Fibroblast of the aortic adventitia (primary cell): ENCODE measurements at regions not wholly inside any gene's neighbourhood (a gene's known extent, or its start where the extent isn't known, plus 50 kb on each side); places are given as distances from the start of the nearest gene placed in this dataset.
A peak's percentile ranks its signal among the peaks of the same experiment; 100 is the strongest.

Experiments used
- DNase-seq: peaks from one replicate; pipeline ENCODE4 v3.0.0-alpha.2; 2010; ENCODE audit warnings: low read depth
- H3K4me3 ChIP-seq: 2 replicates; pipeline ENCODE4 v1.5.1; 2011; ENCODE audit warnings: low read depth, mild to moderate bottlenecking, control low read depth, low read length, moderate library complexity
- TF ChIP-seq, protein P1 (sequence below): IDR thresholded peaks from 2 replicates; pipeline ENCODE4 v1.5.1; 2011; ENCODE audit warnings: mild to moderate bottlenecking, low read length, control low read depth, inconsistent platforms; ENCODE audit not compliant: insufficient read depth

DNA sequence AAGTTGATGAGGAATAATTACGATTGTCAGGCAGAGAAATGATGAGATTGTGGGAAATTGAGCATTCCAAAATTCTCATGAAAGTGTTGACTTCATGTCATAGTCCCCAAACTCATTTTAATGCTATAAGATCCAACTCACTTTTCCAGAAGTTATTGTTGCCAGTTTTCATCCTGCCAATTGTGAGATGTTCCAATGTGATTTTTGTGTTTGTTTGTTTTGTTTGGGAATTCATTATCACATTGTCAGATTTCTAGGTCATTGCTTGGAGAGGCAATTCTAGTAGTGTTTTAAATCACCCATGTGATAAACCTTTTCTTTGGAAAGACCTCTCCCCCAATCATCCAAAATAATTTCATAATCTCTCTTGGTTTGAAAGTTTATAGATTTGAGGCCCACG lies 86.0 kb upstream of the ACVR2A start:
- DNase-seq = no peak
- TF ChIP-seq, protein P1, sequence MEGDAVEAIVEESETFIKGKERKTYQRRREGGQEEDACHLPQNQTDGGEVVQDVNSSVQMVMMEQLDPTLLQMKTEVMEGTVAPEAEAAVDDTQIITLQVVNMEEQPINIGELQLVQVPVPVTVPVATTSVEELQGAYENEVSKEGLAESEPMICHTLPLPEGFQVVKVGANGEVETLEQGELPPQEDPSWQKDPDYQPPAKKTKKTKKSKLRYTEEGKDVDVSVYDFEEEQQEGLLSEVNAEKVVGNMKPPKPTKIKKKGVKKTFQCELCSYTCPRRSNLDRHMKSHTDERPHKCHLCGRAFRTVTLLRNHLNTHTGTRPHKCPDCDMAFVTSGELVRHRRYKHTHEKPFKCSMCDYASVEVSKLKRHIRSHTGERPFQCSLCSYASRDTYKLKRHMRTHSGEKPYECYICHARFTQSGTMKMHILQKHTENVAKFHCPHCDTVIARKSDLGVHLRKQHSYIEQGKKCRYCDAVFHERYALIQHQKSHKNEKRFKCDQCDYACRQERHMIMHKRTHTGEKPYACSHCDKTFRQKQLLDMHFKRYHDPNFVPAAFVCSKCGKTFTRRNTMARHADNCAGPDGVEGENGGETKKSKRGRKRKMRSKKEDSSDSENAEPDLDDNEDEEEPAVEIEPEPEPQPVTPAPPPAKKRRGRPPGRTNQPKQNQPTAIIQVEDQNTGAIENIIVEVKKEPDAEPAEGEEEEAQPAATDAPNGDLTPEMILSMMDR = no peak
- no peak overlapping the region for H3K4me3 ChIP-seq

DNA sequence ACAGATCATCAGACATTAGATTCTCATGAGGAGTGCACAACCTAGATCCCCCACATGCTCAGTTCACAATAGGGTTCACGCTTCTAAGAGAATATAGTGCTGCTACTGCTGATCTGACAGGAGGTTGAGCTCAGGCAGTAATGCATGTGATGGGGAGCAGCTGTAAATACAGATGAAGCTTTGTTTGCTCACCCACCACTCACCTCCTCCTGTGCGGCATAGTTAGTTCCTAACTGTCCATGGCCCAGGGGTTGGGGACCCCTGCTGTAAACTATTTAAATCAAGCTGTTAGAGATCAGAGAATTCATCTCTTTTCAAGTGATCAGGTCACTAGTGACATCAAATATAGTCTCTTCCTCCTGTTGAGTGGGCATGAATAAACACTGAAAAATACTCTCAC lies 88.8 kb upstream of the ACVR2A start:
- TF ChIP-seq, protein P1 = no peak
- no peak overlapping the region for H3K4me3 ChIP-seq
- DNase-seq = no peak

GRCh38 chr2:147740211-147740927 lies 104.5 kb upstream of the ACVR2A start:
- H3K4me3 ChIP-seq = no peak overlapping the region
- no peak for DNase-seq
- TF ChIP-seq, protein P1 = no peak

- DNase-seq = no peak
- TF ChIP-seq, protein P1 = no peak
- H3K4me3 ChIP-seq = no peak overlapping the region
Observed at GRCh38 chr2:147739508-147739907, 105.3 kb upstream of the ACVR2A start.

GRCh38 chr2:147718831-147719230 lies 126.0 kb upstream of the ACVR2A start:
- TF ChIP-seq, protein P1 = no peak
- peak; percentile 37 for DNase-seq
- no peak overlapping the region for H3K4me3 ChIP-seq

DNA sequence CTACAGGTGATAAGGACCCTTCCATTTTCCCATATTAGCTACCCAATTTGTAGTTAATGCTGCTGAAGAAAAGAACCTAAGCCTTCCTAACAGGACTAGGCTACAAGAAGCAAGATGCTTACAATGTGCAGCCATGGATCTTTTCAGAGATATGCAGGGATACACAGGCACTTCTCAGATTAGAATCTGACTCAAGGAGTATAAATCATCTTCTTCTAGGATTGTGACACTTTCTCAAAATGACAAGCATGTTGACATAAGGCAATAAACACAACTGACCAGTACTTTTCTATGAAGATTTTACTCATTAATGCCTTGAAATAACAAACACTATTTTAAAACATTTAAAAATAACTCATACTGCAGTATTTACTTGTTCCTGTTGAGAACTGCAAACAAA lies 127.9 kb upstream of the ACVR2A start:
- TF ChIP-seq, protein P1 = no peak
- no peak for DNase-seq

DNA sequence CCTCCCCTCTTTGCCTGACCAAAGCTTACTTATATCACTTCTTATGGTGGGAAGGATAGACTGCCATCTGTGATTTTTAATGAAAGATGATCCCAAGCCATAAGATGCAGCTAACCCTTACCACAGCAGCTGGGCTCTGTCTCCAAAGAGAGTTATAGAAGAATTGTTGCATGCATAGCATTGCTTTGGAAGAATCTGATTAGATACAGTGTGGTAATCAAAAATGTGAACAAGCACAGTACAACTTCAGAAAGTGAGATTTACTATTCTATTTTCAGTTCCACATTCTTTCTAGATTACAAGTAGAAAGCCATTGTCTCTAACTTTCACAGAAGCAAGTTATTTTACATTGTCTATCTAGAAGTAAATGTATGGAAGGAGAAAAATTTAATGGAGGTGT lies 129.0 kb upstream of the ACVR2A start:
- TF ChIP-seq, protein P1 = no peak
- DNase-seq = peak; percentile 42
- H3K4me3 ChIP-seq = no peak overlapping the region

More for the DNA sequence above, 127.9 kb upstream of the ACVR2A start:
- H3K4me3 ChIP-seq = no peak overlapping the region
